ENCODE measurements at regions not wholly inside any gene's neighbourhood (a gene's known extent, or its start where the extent isn't known, plus 50 kb on each side); places are given as distances from the start of the nearest gene placed in this dataset.
"Not testable (repeated sequence)": the region's sequence is repeated elsewhere in the genome, so short reads cannot be mapped to it uniquely, and the experiment has no call there.

- intact Hi-C loops (cut with DNase I) = no loop called here
- no peak for TF ChIP-seq CTCF (IDR thresholded peaks at IDR 0.05)
- Histone ChIP-seq H3K4me1 (peaks cover 0 to 18% of the 10 kb centered on the region in 2 donors), H3K4me3 (no peak overlapping the region), H3K27me3 (no peaks in the 10 kb centered on the region), H3K36me3 (no peaks in the 10 kb centered on the region), H3K27ac (no peak overlapping the region), H3K9me3 (peaks cover 0 to 5% of the 10 kb centered on the region in 2 donors)
- ATAC-seq = no peak
- DNase-seq = no peak
These were observed 118.2 kb downstream of the LEPR start for GRCh38 chr1:65538664-65539063.

GRCh38 chr1:65539266-65540131 lies 119.0 kb downstream of the LEPR start:
- no peak for ATAC-seq

GRCh38 chr1:65541161-65541560 lies 120.7 kb downstream of the LEPR start:
- no peak for DNase-seq
- intact Hi-C loops (cut with DNase I) = no loop called here
- Histone ChIP-seq H3K27ac (no peak overlapping the region), H3K9me3 (peaks cover 0 to 3% of the 10 kb centered on the region in 2 donors), H3K4me3 (no peak overlapping the region), H3K36me3 (no peaks in the 10 kb centered on the region), H3K4me1 (peaks cover 0 to 18% of the 10 kb centered on the region in 2 donors), H3K27me3 (no peaks in the 10 kb centered on the region)
- ATAC-seq = no peak
- TF ChIP-seq CTCF (IDR thresholded peaks at IDR 0.05) = no peak

More at GRCh38 chr1:65539266-65540131, 119.0 kb downstream of the LEPR start:
- Histone ChIP-seq H3K36me3 (no peaks in the 10 kb centered on the region), H3K9me3 (no peaks in the 10 kb centered on the region), H3K4me1 (peaks cover 0 to 18% of the 10 kb centered on the region in 2 donors), H3K4me3 (no peak overlapping the region), H3K27ac (no peak overlapping the region), H3K27me3 (no peaks in the 10 kb centered on the region)
- TF ChIP-seq CTCF (IDR thresholded peaks at IDR 0.05) = no peak
- DNase-seq = peak in 1 of 4 donors; percentile 26
- intact Hi-C loops (cut with DNase I) = no loop called here

GRCh38 chr1:65541865-65542264 lies 121.4 kb downstream of the LEPR start:
- no peak overlapping the region for H3K27ac ChIP-seq
- no peak overlapping the region for H3K4me3 ChIP-seq
- TF ChIP-seq CTCF (IDR thresholded peaks at IDR 0.05) = no peak
- DNase-seq (no peak), ATAC-seq (no peak)
- no peaks in the 10 kb centered on the region for H3K27me3 ChIP-seq
- peaks cover 0 to 3% of the 10 kb centered on the region in 2 donors for H3K9me3 ChIP-seq
- intact Hi-C loops (cut with DNase I) = no loop called here
- H3K36me3 ChIP-seq = no peaks in the 10 kb centered on the region
- peaks cover 0 to 18% of the 10 kb centered on the region in 2 donors for H3K4me1 ChIP-seq

- H3K36me3 ChIP-seq; H3K4me3 ChIP-seq; DNase-seq; H3K27me3 ChIP-seq; H3K9me3 ChIP-seq; ATAC-seq; intact Hi-C loops (cut with DNase I); H3K27ac ChIP-seq: not testable (repeated sequence)
- peaks cover 0 to 18% of the 10 kb centered on the region in 2 donors for H3K4me1 ChIP-seq
These were observed 122.1 kb downstream of the LEPR start for GRCh38 chr1:65542592-65542991.

GRCh38 chr1:65550306-65551010 lies 130.0 kb downstream of the LEPR start:
- DNase-seq; H3K4me3 ChIP-seq; H3K27me3 ChIP-seq; intact Hi-C loops (cut with DNase I); H3K36me3 ChIP-seq; ATAC-seq; H3K4me1 ChIP-seq; H3K27ac ChIP-seq: not testable (repeated sequence)
- H3K9me3 ChIP-seq = peaks cover 0 to 25% of the 10 kb centered on the region in 2 donors

GRCh38 chr1:65552484-65552883 lies 132.0 kb downstream of the LEPR start:
- DNase-seq; H3K4me3 ChIP-seq; H3K4me1 ChIP-seq; H3K36me3 ChIP-seq; intact Hi-C loops (cut with DNase I); H3K27me3 ChIP-seq; H3K27ac ChIP-seq; ATAC-seq: not testable (repeated sequence)
- peaks cover 0 to 31% of the 10 kb centered on the region in 2 donors for H3K9me3 ChIP-seq

GRCh38 chr1:65554086-65554764 lies 133.8 kb downstream of the LEPR start:
- H3K27me3 ChIP-seq; ATAC-seq; DNase-seq; intact Hi-C loops (cut with DNase I); H3K4me1 ChIP-seq; H3K4me3 ChIP-seq; H3K36me3 ChIP-seq: not testable (repeated sequence)
- Histone ChIP-seq H3K9me3 (peaks cover 0 to 31% of the 10 kb centered on the region in 2 donors), H3K27ac (peak overlapping the region in 1 of 2 donors; percentile 38)

Measured in left lung (tissue), 4 donors.